Keratinocyte (primary cell): ENCODE measurements at regions not wholly inside any gene's neighbourhood (a gene's known extent, or its start where the extent isn't known, plus 50 kb on each side); places are given as distances from the start of the nearest gene placed in this dataset.
"Not testable (repeated sequence)": the region's sequence is repeated elsewhere in the genome, so short reads cannot be mapped to it uniquely, and the experiment has no call there.

Experiments used
- DNase-seq: peaks from one replicate; pipeline ENCODE4 v3.0.0-alpha.2; 2011; ENCODE audit warnings: low read depth, missing footprints, low spot score
- FAIRE-seq: peaks from 2 replicates; lab custom pipeline; 2011; peaks lifted over from hg19 to GRCh38; lab: Jason Lieb, UNC
- H2AFZ ChIP-seq: 2 replicates; pipeline ENCODE4 v1.6.0; 2012; ENCODE audit warnings: low read length, control low read depth, inconsistent platforms; ENCODE audit not compliant: control insufficient read depth
- H3K27ac ChIP-seq: 2 replicates; pipeline ENCODE4 v1.5.1; 2011; ENCODE audit warnings: low read length; ENCODE audit not compliant: control insufficient read depth, insufficient read depth
- H3K27me3 ChIP-seq: 3 replicates; pipeline ENCODE4 v1.6.0; 2011; ENCODE audit warnings: low read length; ENCODE audit not compliant: control insufficient read depth, insufficient read depth; ENCODE audit errors: extremely low read depth
- H3K36me3 ChIP-seq, 2 experiments: 2 replicates in 1 of 2; 3 replicates in 1 of 2; pipeline ENCODE4 v1.5.1; 2011; ENCODE audit warnings: low read length in 2 of 2, mild to moderate bottlenecking in 1 of 2; ENCODE audit not compliant: control insufficient read depth in 2 of 2, insufficient read depth in 2 of 2; ENCODE audit errors: extremely low read depth in 1 of 2
- H3K4me1 ChIP-seq: 3 replicates; pipeline ENCODE4 v1.5.1; 2011; ENCODE audit warnings: low read length; ENCODE audit not compliant: control insufficient read depth, insufficient read depth; ENCODE audit errors: extremely low read depth
- H3K4me2 ChIP-seq: 3 replicates; pipeline ENCODE4 v1.6.0; 2011; ENCODE audit warnings: low read depth, low read length; ENCODE audit not compliant: control insufficient read depth, insufficient read depth; ENCODE audit errors: extremely low read depth
- H3K4me3 ChIP-seq, 3 experiments: fragments of 200-600 bp in 1 of 3; sonication (generic) in 1 of 3; 2 replicates in 2 of 3; 3 replicates in 1 of 3; pipeline ENCODE4 v1.5.1; 2011 to 2016; ENCODE audit warnings: low read length in 3 of 3, mild to moderate bottlenecking in 3 of 3, control low read depth in 2 of 3, inconsistent platforms in 1 of 3, low read depth in 1 of 3, mixed read lengths in 1 of 3, mixed run types in 1 of 3, moderate library complexity in 1 of 3; ENCODE audit not compliant: control insufficient read depth in 2 of 3, insufficient read depth in 2 of 3; ENCODE audit errors: extremely low read depth in 1 of 3
- H3K79me2 ChIP-seq: 2 replicates; pipeline ENCODE4 v1.6.0; 2012; ENCODE audit warnings: low read length; ENCODE audit not compliant: control insufficient read depth, insufficient read depth
- H3K9ac ChIP-seq: 3 replicates; pipeline ENCODE4 v1.6.0; 2011; ENCODE audit warnings: low read length; ENCODE audit not compliant: control insufficient read depth, insufficient read depth; ENCODE audit errors: extremely low read depth
- H3K9me1 ChIP-seq: 3 replicates; pipeline ENCODE4 v1.6.0; 2011; ENCODE audit warnings: low read length; ENCODE audit not compliant: control insufficient read depth, insufficient read depth; ENCODE audit errors: extremely low read depth
- H3K9me3 ChIP-seq: 2 replicates; pipeline ENCODE4 v1.5.1; 2012; ENCODE audit warnings: low read depth, low read length; ENCODE audit not compliant: control insufficient read depth
- H4K20me1 ChIP-seq: 3 replicates; pipeline ENCODE4 v1.6.0; 2011; ENCODE audit warnings: low read length; ENCODE audit not compliant: control insufficient read depth, insufficient read depth; ENCODE audit errors: extremely low read depth
- EZH2 ChIP-seq: IDR thresholded peaks from one replicate; pipeline ENCODE4 v1.6.1; 2012; ENCODE audit warnings: inconsistent platforms, mild to moderate bottlenecking, low read length, moderate library complexity
- dilution Hi-C: fragments of 300-500 bp; cut with MboI; formaldehyde crosslinking; loops from one replicate; pipeline ENCODE4 v1.7.0; 2020; ENCODE audit warnings: low sequenced_read_pairs; ENCODE audit not compliant: extremely low pct_ligation_motif_present
- TF ChIP-seq, protein P1 (sequence below), 3 experiments: IDR thresholded peaks in 1 of 3; conservative IDR thresholded peaks in 1 of 3; optimal IDR thresholded peaks in 1 of 3; 2 replicates in 2 of 3; 3 replicates in 1 of 3; pipeline versions ENCODE3 to v1.5.1; 2011; ENCODE audit warnings: low read length in 3 of 3, mild to moderate bottlenecking in 3 of 3, moderate library complexity in 2 of 3, control low read depth in 1 of 3, inconsistent platforms in 1 of 3; ENCODE audit not compliant: insufficient read depth in 2 of 3; ENCODE audit errors: extremely low read depth in 1 of 3

DNA sequence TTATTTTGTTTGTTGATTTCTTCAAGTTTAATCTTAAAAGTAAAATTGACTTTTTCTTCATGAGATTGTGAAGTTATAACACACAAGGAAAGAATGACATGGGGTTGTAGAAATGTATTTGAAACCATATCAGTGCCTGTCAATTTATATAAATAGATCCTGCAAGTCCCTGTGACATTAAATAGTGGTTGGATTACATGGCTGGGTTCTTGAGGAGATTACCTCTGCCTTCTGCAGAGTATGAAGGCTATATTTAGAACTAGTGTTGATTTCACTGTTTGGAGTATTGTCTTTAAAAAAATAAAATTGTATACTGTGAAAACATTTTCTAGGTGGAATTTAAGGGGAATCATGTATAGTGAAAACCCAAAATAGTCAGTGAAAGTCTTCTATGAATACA is 385.8 kb upstream of the SMIM30 start:
- Histone ChIP-seq H3K4me3 (no peak overlapping the region), H2AFZ (no peak overlapping the region), H3K4me2 (no peak overlapping the region), H3K79me2 (no peaks in the 10 kb centered on the region), H3K36me3 (no peaks in the 10 kb centered on the region), H3K9me3 (no peaks in the 10 kb centered on the region), H3K4me1 (no peaks in the 10 kb centered on the region), H3K27ac (no peak overlapping the region), H3K27me3 (no peaks in the 10 kb centered on the region), H3K9ac (no peak overlapping the region), H4K20me1 (no peaks in the 10 kb centered on the region), H3K9me1 (no peaks in the 10 kb centered on the region)
- TF ChIP-seq EZH2: no peak
- TF ChIP-seq, protein P1, sequence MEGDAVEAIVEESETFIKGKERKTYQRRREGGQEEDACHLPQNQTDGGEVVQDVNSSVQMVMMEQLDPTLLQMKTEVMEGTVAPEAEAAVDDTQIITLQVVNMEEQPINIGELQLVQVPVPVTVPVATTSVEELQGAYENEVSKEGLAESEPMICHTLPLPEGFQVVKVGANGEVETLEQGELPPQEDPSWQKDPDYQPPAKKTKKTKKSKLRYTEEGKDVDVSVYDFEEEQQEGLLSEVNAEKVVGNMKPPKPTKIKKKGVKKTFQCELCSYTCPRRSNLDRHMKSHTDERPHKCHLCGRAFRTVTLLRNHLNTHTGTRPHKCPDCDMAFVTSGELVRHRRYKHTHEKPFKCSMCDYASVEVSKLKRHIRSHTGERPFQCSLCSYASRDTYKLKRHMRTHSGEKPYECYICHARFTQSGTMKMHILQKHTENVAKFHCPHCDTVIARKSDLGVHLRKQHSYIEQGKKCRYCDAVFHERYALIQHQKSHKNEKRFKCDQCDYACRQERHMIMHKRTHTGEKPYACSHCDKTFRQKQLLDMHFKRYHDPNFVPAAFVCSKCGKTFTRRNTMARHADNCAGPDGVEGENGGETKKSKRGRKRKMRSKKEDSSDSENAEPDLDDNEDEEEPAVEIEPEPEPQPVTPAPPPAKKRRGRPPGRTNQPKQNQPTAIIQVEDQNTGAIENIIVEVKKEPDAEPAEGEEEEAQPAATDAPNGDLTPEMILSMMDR (optimal IDR thresholded peaks at IDR 0.05 in 1 of 3, IDR thresholded peaks at IDR 0.05 in 1 of 3, conservative IDR thresholded peaks at IDR 0.05 in 1 of 3; ENCODE audit: extremely low read depth in 1 of 3, insufficient read depth in 2 of 3, low read length in 3 of 3): no peak
- no peak for FAIRE-seq
- dilution Hi-C loops: no loop called here
- DNase-seq: no peak

GRCh38 chr7:113496586-113496985 is 378.2 kb upstream of the SMIM30 start:
- FAIRE-seq: peak; percentile 52
- H3K79me2 ChIP-seq, dilution Hi-C loops, H3K4me1 ChIP-seq, H3K9me3 ChIP-seq, H3K9ac ChIP-seq, H3K27ac ChIP-seq, H2AFZ ChIP-seq, H3K4me2 ChIP-seq, H4K20me1 ChIP-seq, DNase-seq, H3K9me1 ChIP-seq, H3K36me3 ChIP-seq, H3K27me3 ChIP-seq, H3K4me3 ChIP-seq: not testable (repeated sequence)

GRCh38 chr7:113494797-113495566 is 376.6 kb upstream of the SMIM30 start:
- H3K4me2 ChIP-seq, H3K36me3 ChIP-seq, H3K27ac ChIP-seq, dilution Hi-C loops, H3K9ac ChIP-seq, H3K27me3 ChIP-seq, H4K20me1 ChIP-seq, H3K9me3 ChIP-seq, H2AFZ ChIP-seq, H3K4me3 ChIP-seq, H3K9me1 ChIP-seq, H3K4me1 ChIP-seq, DNase-seq, H3K79me2 ChIP-seq: not testable (repeated sequence)
- FAIRE-seq: peak; percentile 58
